ENCODE measurements at regions not wholly inside any gene's neighbourhood (a gene's known extent, or its start where the extent isn't known, plus 50 kb on each side); places are given as distances from the start of the nearest gene placed in this dataset.

GRCh38 chr12:43145481-43145880 lies 406.5 kb downstream of the ADAMTS20 start:
- Mint-ChIP-seq H3K27me3 (ENCODE audit: insufficient read depth) (no peaks in the 10 kb centered on the region), H3K4me1 (ENCODE audit: low read depth) (peaks cover 15% of the 10 kb centered on the region; the same call in 1 of the 2 replicates), H3K4me3 (no peak overlapping the region), H3K9me3 (no peaks in the 10 kb centered on the region; the same call in 1 of the 2 replicates), H3K36me3 (ENCODE audit: low read depth) (no peaks in the 10 kb centered on the region), H3K27ac (no peak overlapping the region)
- no peak for DNase-seq
- TF ChIP-seq CTCF (IDR thresholded peaks at IDR 0.05), result no peak

GRCh38 chr12:43143278-43143677 lies 408.7 kb downstream of the ADAMTS20 start:
- DNase-seq, result no peak
- H3K4me1 Mint-ChIP-seq (ENCODE audit: low read depth), result no peaks in the 10 kb centered on the region
- no peaks in the 10 kb centered on the region for H3K36me3 Mint-ChIP-seq (ENCODE audit: low read depth)
- no peak overlapping the region for H3K27ac Mint-ChIP-seq
- no peaks in the 10 kb centered on the region; the same call in none of the 2 replicates for H3K9me3 Mint-ChIP-seq
- no peak for TF ChIP-seq CTCF (IDR thresholded peaks at IDR 0.05)
- no peaks in the 10 kb centered on the region for H3K27me3 Mint-ChIP-seq (ENCODE audit: insufficient read depth)
- no peak overlapping the region for H3K4me3 Mint-ChIP-seq

- no peak for TF ChIP-seq CTCF (IDR thresholded peaks at IDR 0.05)
- Mint-ChIP-seq H3K36me3 (ENCODE audit: low read depth) (no peaks in the 10 kb centered on the region), H3K4me3 (no peak overlapping the region), H3K27ac (no peak overlapping the region), H3K9me3 (peaks cover 7% of the 10 kb centered on the region; the same call in 1 of the 2 replicates), H3K4me1 (ENCODE audit: low read depth) (no peaks in the 10 kb centered on the region), H3K27me3 (ENCODE audit: insufficient read depth) (no peaks in the 10 kb centered on the region)
- no peak for DNase-seq
These were observed 419.7 kb downstream of the ADAMTS20 start for GRCh38 chr12:43132291-43132690.

- no peak overlapping the region for H3K27ac Mint-ChIP-seq
- H3K4me1 Mint-ChIP-seq (ENCODE audit: low read depth), result no peaks in the 10 kb centered on the region
- TF ChIP-seq CTCF (IDR thresholded peaks at IDR 0.05), result no peak
- H3K36me3 Mint-ChIP-seq (ENCODE audit: low read depth), result no peaks in the 10 kb centered on the region
- DNase-seq, result no peak
- no peak overlapping the region for H3K4me3 Mint-ChIP-seq
- peaks cover 7% of the 10 kb centered on the region; the same call in 1 of the 2 replicates for H3K9me3 Mint-ChIP-seq
- H3K27me3 Mint-ChIP-seq (ENCODE audit: insufficient read depth), result no peaks in the 10 kb centered on the region
These were observed 420.7 kb downstream of the ADAMTS20 start for GRCh38 chr12:43131301-43131700.

- Mint-ChIP-seq H3K27me3 (ENCODE audit: insufficient read depth) (no peaks in the 10 kb centered on the region), H3K9me3 (peaks cover 7% of the 10 kb centered on the region; the same call in 1 of the 2 replicates), H3K27ac (no peak overlapping the region), H3K36me3 (ENCODE audit: low read depth) (no peaks in the 10 kb centered on the region), H3K4me1 (ENCODE audit: low read depth) (no peaks in the 10 kb centered on the region), H3K4me3 (no peak overlapping the region)
- TF ChIP-seq CTCF (IDR thresholded peaks at IDR 0.05), result no peak
- DNase-seq, result no peak
These were observed 424.0 kb downstream of the ADAMTS20 start for GRCh38 chr12:43127886-43128549.
